NB4 (cell line): ENCODE measurements at regions not wholly inside any gene's neighbourhood (a gene's known extent, or its start where the extent isn't known, plus 50 kb on each side); places are given as distances from the start of the nearest gene placed in this dataset.
"Not testable (repeated sequence)": the region's sequence is repeated elsewhere in the genome, so short reads cannot be mapped to it uniquely, and the experiment has no call there.

ENCODE experiments used
- POLR2A ChIP-seq: IDR thresholded peaks from 2 replicates; pipeline ENCODE4 v1.6.1; 2011; ENCODE audit warnings: mild to moderate bottlenecking; ENCODE audit not compliant: insufficient read length; ENCODE audit errors: extremely low read depth
- TF ChIP-seq, protein P1 (sequence below): IDR thresholded peaks from one replicate; pipeline ENCODE4 v1.5.1; 2012; ENCODE audit warnings: low read depth, low read length

DNA sequence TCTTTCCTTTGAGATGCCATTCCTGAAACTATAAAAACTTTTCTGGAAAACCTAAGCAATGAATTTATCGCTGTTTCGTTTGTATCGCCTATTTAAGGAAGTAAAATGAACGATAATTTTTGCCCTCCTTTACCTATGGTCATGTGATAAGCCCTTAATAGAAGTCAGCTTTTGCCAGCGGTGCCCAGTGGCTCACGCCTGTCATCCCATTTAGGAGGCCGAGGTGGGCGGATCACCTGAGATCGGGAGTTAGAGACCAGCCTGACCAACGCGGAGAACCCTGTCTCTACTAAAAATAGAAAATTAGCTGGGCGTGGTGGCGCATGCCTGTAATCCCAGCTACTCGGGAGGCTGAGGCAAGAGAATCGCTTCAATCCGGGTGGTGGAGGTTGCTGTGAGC lies 132.0 kb downstream of the SPATA31A1 start:
- TF ChIP-seq, protein P1, sequence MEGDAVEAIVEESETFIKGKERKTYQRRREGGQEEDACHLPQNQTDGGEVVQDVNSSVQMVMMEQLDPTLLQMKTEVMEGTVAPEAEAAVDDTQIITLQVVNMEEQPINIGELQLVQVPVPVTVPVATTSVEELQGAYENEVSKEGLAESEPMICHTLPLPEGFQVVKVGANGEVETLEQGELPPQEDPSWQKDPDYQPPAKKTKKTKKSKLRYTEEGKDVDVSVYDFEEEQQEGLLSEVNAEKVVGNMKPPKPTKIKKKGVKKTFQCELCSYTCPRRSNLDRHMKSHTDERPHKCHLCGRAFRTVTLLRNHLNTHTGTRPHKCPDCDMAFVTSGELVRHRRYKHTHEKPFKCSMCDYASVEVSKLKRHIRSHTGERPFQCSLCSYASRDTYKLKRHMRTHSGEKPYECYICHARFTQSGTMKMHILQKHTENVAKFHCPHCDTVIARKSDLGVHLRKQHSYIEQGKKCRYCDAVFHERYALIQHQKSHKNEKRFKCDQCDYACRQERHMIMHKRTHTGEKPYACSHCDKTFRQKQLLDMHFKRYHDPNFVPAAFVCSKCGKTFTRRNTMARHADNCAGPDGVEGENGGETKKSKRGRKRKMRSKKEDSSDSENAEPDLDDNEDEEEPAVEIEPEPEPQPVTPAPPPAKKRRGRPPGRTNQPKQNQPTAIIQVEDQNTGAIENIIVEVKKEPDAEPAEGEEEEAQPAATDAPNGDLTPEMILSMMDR: not testable (repeated sequence)
- not testable (repeated sequence) for TF ChIP-seq POLR2A
